ENCODE measurements at regions not wholly inside any gene's neighbourhood (a gene's known extent, or its start where the extent isn't known, plus 50 kb on each side); places are given as distances from the start of the nearest gene placed in this dataset.

GRCh38 chr15:46543626-46544025 lies 908.8 kb downstream of the SQOR start:
- TF ChIP-seq REST (IDR thresholded peaks at IDR 0.05) (no peak), JUNB (IDR thresholded peaks at IDR 0.05) (no peak)

Data from A549 (cell line).